ENCODE measurements at regions not wholly inside any gene's neighbourhood (a gene's known extent, or its start where the extent isn't known, plus 50 kb on each side); places are given as distances from the start of the nearest gene placed in this dataset.

- DNase-seq, result no peak
These were observed 208.4 kb upstream of the DTNBP1 start for GRCh38 chr6:15871276-15871675.

GRCh38 chr6:15870333-15871043, 207.7 kb upstream of the DTNBP1 start:
- DNase-seq, result peak; percentile 55

DNA sequence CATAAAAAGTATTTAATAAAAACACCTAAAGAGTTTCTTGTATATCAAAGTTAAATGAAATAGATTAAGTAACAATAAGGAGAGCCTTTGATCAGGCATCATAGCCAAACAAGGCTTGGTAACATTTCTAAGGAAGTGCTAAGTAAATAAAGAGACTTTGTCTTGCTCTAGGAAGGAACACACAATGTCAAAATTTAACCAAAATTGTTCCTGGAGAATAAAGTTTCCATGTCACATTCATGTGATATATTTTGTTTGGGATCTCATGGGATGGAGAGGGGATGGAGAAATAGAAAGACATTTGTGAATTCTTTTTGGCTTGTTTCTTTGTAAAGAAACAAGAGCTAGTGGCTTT, 201.9 kb upstream of the DTNBP1 start:
- DNase-seq, result no peak

GRCh38 chr6:15864038-15864707, 201.3 kb upstream of the DTNBP1 start:
- DNase-seq, result no peak

DNA sequence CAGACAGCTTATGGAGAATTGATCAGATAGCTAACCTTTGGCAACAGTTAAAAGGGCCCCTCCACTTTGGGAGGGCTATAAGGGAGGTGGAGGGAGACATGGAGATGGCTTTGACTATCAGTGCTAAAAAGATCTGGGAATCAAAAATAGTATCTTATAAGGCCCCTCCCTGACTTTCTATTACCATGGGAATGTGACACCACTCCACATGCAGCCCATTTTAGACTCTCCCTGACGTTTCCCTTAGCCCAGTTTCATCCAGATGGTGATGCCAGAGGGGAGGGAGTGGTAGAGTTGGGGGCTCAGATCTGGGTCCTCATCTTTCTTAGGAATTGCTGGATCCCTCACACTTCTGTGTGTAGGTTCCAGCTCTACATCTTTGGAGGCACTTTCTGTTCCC, 200.0 kb upstream of the DTNBP1 start:
- no peak for DNase-seq

DNA sequence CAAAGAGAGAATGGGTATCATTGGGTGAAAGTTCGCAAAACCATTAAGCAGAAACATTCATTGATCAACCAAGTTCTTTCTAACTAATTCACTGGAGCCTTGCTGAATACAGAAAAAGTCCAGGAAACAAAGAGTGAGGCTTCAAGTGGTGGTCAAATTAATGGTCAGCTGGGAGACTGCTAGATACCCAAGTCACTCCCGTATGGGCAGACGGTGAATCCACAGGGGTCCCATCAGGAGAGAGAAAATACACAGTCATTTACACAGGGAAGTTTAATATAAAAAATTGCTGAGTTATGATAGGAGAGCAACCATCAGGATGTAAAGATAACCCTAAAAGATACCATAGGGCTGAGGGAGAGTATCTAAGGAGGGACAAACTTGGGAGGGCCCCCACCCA, 198.7 kb upstream of the DTNBP1 start:
- no peak for DNase-seq

GRCh38 chr6:15854826-15855710, 192.2 kb upstream of the DTNBP1 start:
- no peak for DNase-seq

- DNase-seq, result no peak
These were observed 191.6 kb upstream of the DTNBP1 start for GRCh38 chr6:15854378-15854777.

DNA sequence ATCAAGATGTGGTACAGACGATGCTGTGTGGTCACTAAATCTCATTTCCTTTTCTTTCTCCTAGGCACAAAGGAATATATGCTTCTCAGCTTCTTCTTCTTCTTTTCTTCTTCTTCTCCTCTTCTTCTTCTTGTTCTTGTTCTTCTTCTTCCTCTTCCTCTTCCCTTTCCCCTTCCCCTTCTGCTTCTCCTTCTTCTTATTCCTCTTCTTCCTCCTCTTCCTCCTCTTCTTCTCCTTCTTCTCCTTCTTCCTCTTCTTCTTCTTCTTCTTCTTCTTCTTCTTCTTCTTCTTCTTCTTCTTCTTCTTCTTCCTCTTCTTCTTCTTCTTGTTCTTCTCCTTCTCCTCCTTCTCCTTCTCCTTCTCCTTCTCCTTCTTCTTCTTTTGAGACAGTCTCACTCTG, 190.4 kb upstream of the DTNBP1 start:
- no peak for DNase-seq

DNA sequence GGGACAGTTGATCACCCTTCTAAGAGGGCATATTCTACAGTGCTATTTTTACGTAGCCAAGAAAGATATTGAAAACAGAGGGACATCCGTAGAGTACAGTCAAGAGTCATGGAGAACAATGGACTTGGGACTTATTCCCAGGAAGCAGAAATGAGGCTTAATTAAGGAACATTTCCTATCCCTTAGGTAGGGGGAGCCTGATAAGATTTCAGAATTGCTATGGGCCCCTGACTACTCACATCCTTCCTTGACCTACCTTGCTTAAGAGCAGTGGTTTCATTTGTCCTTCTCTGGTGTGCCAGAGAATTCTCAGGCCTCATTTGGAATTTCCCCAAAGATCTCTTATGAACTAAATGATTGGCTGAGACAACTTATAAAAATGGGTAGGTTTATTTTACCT, 189.5 kb upstream of the DTNBP1 start:
- DNase-seq, result no peak

DNA sequence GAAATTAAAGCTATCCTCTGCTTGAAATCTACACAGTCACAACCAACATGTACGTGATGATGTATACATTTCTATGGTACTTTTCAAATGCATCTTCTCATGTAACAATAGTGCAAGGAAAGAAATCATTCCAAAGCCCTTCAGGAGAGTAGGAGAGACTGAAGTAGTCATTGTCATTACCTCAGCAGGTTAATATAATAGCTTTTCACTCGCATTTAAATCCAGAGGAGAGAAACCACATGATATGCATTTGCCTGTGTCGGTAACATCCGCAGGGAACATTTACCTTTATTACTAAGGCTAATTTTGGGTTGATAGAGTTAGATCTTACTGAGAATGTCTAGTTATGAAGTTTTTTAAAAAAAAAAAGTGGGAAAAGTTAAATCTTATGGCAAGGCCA, 186.6 kb upstream of the DTNBP1 start:
- DNase-seq, result no peak

DNA sequence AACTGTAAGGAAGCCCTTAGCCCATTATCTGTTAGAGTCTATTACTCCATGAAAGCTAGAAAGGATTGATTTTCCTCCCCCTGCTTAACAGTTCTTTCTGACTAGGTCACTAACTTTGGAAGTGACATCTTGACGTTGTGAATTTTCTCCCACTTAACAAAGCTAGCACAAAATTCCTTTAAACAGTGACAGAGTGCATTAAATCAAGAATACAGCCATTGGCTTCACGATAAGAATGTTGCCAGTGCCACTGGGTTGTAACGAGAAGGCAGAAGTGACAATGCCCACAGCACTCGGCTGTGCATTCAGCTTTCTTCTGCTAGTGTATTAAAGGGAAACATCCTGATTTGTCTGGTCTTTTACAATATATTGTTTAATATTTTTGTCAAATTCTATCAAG, 182.7 kb upstream of the DTNBP1 start:
- no peak for DNase-seq

DNA sequence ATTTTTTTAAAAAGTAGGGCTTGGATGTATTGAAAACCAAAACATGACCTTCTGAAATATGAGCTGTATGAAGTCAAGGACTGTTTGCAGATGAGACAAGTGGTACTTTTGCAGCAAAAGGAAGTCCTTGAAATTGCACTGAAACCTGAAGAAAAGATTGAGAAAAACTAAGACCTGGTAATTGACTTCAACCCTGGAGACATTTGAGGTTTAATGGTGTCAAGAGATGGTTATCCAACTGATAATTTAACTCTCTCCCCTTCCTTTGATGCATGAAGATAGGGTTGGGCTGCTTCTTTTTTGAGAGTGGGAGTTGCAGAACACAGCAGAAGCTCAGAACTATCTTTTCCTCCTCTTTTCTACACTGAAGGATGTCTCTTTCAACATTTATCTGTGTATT, 180.9 kb upstream of the DTNBP1 start:
- no peak for DNase-seq

- DNase-seq, result no peak
These were observed 180.4 kb upstream of the DTNBP1 start for GRCh38 chr6:15843226-15843625.

GRCh38 chr6:15842727-15843117, 179.9 kb upstream of the DTNBP1 start:
- no peak for DNase-seq

DNA sequence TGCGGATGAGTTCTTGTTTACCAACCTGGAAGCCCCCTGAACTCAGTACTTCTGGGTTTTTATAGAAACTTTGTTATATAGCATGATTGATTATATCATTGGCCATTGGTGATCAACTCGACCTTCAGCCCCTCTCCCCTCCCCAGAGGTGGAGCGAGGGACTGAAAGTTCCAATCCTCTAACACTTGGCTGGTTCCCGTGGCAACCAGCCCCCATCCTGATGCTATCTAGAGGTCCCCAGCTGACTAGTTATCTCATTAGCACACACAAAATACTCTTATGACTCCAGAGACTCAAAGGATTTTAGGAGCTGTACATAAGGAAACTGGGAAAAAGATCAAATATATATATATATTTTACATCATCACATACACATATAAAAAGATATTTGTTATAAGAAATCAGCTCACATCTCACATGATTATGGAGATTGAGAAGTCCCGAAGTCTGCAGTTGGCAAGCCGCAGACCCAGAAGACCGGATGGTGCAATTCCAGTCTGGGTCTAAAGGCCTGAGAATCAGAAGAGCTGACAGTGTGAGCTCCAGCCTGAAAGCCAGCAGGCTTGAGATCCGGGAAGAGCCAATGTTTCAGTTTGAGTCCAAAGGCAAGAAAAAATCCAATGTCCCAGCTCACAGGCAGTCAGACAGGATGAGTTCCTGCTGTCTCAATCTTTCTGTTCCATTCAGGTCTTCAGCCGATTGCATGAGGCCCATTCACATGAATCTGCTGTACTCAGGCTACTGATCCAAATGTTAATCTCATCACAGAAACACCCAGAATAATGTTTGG, 179.3 kb upstream of the DTNBP1 start:
- DNase-seq, result no peak

GRCh38 chr6:15839969-15840541, 177.2 kb upstream of the DTNBP1 start:
- DNase-seq, result no peak

GRCh38 chr6:15837205-15837604, 174.4 kb upstream of the DTNBP1 start:
- DNase-seq, result no peak

DNA sequence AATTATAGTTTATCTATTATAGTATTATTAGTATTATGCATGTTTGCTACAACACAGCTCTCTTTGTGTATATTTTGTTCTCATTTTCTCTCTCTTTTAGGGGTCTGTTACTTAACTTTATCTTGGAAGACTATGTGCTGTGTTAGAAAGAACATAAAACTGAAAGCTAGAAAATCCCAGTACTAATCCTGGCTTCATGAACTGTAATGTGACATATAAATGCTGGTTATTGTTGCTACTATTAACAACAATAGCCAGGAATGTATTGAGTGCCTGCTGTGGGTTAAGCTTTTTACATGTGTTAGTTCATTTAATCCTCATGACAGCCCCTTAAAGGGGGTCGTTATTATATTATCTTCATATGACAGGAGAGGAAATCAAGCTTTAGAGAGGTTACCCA, 170.0 kb upstream of the DTNBP1 start:
- no peak for DNase-seq

DNA sequence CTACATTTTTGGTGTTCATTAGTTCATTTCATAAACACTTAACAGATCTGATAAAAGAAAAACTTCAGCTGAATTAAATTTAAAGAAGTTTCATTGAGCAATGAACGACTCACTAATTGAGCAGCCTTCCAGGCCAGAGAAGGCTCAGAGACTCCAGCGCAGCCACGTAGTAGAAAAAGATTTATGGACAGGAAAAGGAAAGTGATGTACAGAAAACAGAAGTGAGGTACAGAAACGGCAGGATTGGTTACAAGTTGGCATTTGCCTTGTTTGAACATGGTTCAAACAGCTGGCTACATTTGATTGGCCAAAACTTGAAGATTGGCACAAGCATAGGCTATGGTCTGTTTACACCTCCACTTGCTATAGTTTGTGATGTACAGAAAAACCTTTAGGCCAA, 166.3 kb upstream of the DTNBP1 start:
- DNase-seq, result no peak

DNA sequence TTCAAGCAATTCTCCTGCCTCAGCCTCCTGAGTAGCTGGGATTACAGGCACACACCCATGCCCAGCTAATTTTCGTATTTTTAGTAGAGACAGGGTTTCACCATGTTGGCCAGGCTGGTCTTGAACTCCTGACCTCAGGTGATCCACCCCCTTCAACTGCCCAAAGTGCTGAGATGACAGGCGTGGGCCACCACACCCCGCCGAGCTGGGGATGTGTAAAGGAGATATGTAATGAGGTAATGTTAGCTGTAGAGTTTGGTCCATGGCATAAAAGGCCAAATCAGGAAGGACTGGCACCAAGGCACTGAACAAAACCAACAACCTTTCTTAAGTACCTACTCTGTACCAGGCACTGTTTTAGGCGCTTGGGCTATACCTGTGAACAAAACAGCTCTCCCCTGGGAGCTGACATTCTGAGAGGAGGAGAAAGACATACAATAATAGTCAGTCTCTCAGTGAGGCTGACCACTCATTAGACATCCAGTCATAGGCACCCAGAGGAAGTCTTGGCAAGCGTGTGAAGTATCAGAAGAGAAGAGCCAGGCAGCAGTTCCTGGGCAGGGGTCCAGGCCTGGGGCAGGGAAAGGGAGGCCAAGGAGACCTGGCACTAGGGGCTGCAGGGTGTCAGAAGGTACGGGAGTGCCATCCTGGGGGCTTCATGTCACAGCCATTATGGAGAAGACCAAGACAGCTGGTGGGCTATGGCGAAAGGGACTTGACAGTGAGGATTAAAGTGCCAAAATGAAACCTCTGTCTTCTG, 164.8 kb upstream of the DTNBP1 start:
- DNase-seq, result no peak

DNA sequence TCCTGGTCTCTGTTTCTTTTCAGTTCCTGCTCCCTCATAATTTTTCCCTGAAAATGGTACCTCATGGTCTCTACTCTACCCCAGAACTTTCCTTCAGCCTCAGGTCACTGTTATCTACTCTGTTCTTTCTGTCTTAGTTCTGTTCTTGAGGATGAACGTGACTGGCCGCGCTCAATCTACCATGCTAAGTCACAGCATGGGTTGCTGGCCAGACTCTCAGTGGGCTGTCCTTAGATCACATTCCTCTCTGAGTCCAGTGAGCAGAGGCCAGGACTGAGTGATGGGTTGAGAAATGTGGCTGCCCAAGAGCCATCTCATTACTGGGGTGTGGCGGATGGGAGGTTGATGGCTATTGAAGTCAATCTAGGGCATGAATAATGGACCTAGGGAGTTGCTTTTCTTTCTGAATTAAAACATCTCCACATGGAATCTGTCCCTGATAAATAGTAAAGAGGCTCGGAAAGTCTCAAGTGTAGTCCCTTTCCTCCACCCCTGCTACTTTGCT, 164.0 kb upstream of the DTNBP1 start:
- DNase-seq, result no peak

Measured in fibroblast of skin of right biceps (primary cell).